Liver (tissue), 8 donors: ENCODE measurements at regions not wholly inside any gene's neighbourhood (a gene's known extent, or its start where the extent isn't known, plus 50 kb on each side); places are given as distances from the start of the nearest gene placed in this dataset.

ENCODE experiments used
- DNase-seq: peaks from one replicate; pipeline ENCODE4 v3.0.0-alpha.2; 2017; ENCODE audit warnings: low spot score
- H3K27ac ChIP-seq, 2 donors: one replicate each; pipeline ENCODE4 v1.7.0; 2013; ENCODE audit warnings: inconsistent platforms in 2 of 2, low read length in 2 of 2, control low read depth in 1 of 2, low read depth in 1 of 2, mild to moderate bottlenecking in 1 of 2
- H3K27me3 ChIP-seq, 4 donors: one replicate each; pipeline versions ENCODE4 v1.6.1 to v1.7.0; 2013; ENCODE audit warnings: low read length in 3 of 4, inconsistent platforms in 1 of 4, mild to moderate bottlenecking in 1 of 4, moderate library complexity in 1 of 4; ENCODE audit not compliant: control insufficient read depth in 4 of 4, insufficient read depth in 4 of 4
- H3K36me3 ChIP-seq, 4 donors: one replicate each; pipeline versions ENCODE4 v1.6.1 to v1.7.0; 2013; ENCODE audit warnings: low read length in 3 of 4, mild to moderate bottlenecking in 3 of 4, low read depth in 1 of 4, moderate library complexity in 1 of 4; ENCODE audit not compliant: control insufficient read depth in 4 of 4, insufficient read depth in 3 of 4
- H3K4me1 ChIP-seq, 4 donors: one replicate each; pipeline versions ENCODE4 v1.6.1 to v1.7.0; 2013; ENCODE audit warnings: low read length in 3 of 4, mild to moderate bottlenecking in 3 of 4, moderate library complexity in 1 of 4; ENCODE audit not compliant: control insufficient read depth in 4 of 4, insufficient read depth in 4 of 4
- H3K4me3 ChIP-seq, 3 donors: one replicate each; pipeline versions ENCODE4 v1.6.1 to v1.7.0; 2013; ENCODE audit warnings: low read length in 3 of 3, control low read depth in 1 of 3, low read depth in 1 of 3, mild to moderate bottlenecking in 1 of 3
- H3K9ac ChIP-seq, 2 donors: one replicate each; pipeline ENCODE4 v1.7.0; 2013; ENCODE audit warnings: low read length in 2 of 2, mild to moderate bottlenecking in 2 of 2, moderate library complexity in 2 of 2, control low read depth in 1 of 2, low read depth in 1 of 2
- H3K9me3 ChIP-seq, 4 donors: one replicate each; pipeline versions ENCODE4 v1.6.1 to v1.7.0; 2013; ENCODE audit warnings: low read length in 3 of 4; ENCODE audit not compliant: control insufficient read depth in 4 of 4
- EGR1 ChIP-seq, 2 donors: IDR thresholded peaks; 2 replicates each; pipeline ENCODE4 v1.6.1; 2016 to 2018; ENCODE audit warnings: antibody characterized with exemption in 2 of 2, low read depth in 2 of 2
- FOXA1 ChIP-seq: IDR thresholded peaks from 2 replicates; pipeline ENCODE4 v1.6.1; 2016; ENCODE audit warnings: antibody characterized with exemption
- FOXA2 ChIP-seq: IDR thresholded peaks from 2 replicates; pipeline ENCODE4 v1.6.1; 2016; ENCODE audit warnings: antibody characterized with exemption
- HNF4A ChIP-seq, 2 donors: conservative IDR thresholded peaks; 2 replicates each; pipeline ENCODE4 v1.6.1; 2016; ENCODE audit warnings: antibody characterized with exemption in 2 of 2, mild to moderate bottlenecking in 2 of 2
- HNF4G ChIP-seq: IDR thresholded peaks from 2 replicates; pipeline ENCODE4 v1.6.1; 2016; ENCODE audit warnings: antibody characterized with exemption
- RAD21 ChIP-seq, 2 donors: IDR thresholded peaks; 2 replicates each; pipeline ENCODE4 v1.6.1; 2016; ENCODE audit warnings: antibody characterized with exemption in 2 of 2, mild to moderate bottlenecking in 2 of 2
- SP1 ChIP-seq: IDR thresholded peaks from 2 replicates; pipeline ENCODE4 v1.6.1; 2018; ENCODE audit warnings: antibody characterized with exemption, mild to moderate bottlenecking
- WGBS: extraction: QIAGEN DNeasy Blood & Tissue Kit; methylation state at CpG from one replicate; pipeline ENCODE4 v1.1.7; 2013; 5-methylcytosine and 5-hydroxymethylcytosine counted together
- TF ChIP-seq, protein P1 (sequence below): IDR thresholded peaks from 2 replicates; pipeline ENCODE4 v1.6.1; 2016; ENCODE audit warnings: antibody characterized with exemption, mild to moderate bottlenecking
- TF ChIP-seq, protein P2 (sequence below): fragments of 150-350 bp; IDR thresholded peaks from 2 replicates; pipeline ENCODE4 v1.5.1; 2017; ENCODE audit warnings: improper control_type of control experiment, low read depth, low read length; ENCODE audit not compliant: missing input control
- TF ChIP-seq, protein P3 (sequence below): IDR thresholded peaks from 2 replicates; pipeline ENCODE4 v1.6.1; 2016; ENCODE audit warnings: antibody characterized with exemption
- TF ChIP-seq, protein P4 (sequence below): IDR thresholded peaks from 2 replicates; pipeline ENCODE4 v1.6.1; 2016; ENCODE audit warnings: antibody characterized with exemption
- TF ChIP-seq, protein P5 (sequence below): IDR thresholded peaks from 2 replicates; pipeline ENCODE4 v1.6.1; 2016; ENCODE audit warnings: antibody characterized with exemption
- donor health status: healthy.
- donor health status: healthy.
- donor health status: healthy.
- donor health status: healthy.
- donor health status: healthy.

DNA sequence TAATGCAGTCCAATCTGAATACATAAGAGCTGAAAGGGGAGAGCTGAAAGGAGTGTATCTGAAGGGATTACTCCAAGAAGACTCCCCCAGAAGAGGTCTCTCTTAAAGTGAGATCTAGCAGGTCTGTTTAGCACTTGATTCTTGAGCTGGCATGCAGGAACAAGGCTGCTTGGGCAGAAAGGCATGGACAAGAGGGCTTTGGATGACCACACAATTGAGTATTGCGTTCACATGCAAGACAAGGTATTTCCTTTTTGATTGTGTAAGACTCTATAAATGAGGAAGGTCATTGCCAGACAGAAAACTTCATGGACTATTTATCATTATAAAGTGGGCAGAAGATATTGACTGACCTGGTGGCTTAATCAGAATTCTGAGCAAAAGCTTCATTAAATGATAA lies 145.5 kb upstream of the AFF2 start:
- WGBS: 59% methylated on average over 1 of the region's 1 CpG
- Histone ChIP-seq H3K4me1 (no peaks in the 10 kb centered on the region), H3K4me3 (no peak overlapping the region), H3K36me3 (no peaks in the 10 kb centered on the region), H3K27ac (no peak overlapping the region), H3K9me3 (no peaks in the 10 kb centered on the region), H3K27me3 (no peaks in the 10 kb centered on the region), H3K9ac (no peak overlapping the region)
- TF ChIP-seq, protein P1, sequence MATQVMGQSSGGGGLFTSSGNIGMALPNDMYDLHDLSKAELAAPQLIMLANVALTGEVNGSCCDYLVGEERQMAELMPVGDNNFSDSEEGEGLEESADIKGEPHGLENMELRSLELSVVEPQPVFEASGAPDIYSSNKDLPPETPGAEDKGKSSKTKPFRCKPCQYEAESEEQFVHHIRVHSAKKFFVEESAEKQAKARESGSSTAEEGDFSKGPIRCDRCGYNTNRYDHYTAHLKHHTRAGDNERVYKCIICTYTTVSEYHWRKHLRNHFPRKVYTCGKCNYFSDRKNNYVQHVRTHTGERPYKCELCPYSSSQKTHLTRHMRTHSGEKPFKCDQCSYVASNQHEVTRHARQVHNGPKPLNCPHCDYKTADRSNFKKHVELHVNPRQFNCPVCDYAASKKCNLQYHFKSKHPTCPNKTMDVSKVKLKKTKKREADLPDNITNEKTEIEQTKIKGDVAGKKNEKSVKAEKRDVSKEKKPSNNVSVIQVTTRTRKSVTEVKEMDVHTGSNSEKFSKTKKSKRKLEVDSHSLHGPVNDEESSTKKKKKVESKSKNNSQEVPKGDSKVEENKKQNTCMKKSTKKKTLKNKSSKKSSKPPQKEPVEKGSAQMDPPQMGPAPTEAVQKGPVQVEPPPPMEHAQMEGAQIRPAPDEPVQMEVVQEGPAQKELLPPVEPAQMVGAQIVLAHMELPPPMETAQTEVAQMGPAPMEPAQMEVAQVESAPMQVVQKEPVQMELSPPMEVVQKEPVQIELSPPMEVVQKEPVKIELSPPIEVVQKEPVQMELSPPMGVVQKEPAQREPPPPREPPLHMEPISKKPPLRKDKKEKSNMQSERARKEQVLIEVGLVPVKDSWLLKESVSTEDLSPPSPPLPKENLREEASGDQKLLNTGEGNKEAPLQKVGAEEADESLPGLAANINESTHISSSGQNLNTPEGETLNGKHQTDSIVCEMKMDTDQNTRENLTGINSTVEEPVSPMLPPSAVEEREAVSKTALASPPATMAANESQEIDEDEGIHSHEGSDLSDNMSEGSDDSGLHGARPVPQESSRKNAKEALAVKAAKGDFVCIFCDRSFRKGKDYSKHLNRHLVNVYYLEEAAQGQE: no peak
- TF ChIP-seq EGR1 (IDR thresholded peaks at IDR 0.05; ENCODE audit: low read depth in 2 of 2) (no peak), RAD21 (IDR thresholded peaks at IDR 0.05) (no peak)
- TF ChIP-seq, protein P2, sequence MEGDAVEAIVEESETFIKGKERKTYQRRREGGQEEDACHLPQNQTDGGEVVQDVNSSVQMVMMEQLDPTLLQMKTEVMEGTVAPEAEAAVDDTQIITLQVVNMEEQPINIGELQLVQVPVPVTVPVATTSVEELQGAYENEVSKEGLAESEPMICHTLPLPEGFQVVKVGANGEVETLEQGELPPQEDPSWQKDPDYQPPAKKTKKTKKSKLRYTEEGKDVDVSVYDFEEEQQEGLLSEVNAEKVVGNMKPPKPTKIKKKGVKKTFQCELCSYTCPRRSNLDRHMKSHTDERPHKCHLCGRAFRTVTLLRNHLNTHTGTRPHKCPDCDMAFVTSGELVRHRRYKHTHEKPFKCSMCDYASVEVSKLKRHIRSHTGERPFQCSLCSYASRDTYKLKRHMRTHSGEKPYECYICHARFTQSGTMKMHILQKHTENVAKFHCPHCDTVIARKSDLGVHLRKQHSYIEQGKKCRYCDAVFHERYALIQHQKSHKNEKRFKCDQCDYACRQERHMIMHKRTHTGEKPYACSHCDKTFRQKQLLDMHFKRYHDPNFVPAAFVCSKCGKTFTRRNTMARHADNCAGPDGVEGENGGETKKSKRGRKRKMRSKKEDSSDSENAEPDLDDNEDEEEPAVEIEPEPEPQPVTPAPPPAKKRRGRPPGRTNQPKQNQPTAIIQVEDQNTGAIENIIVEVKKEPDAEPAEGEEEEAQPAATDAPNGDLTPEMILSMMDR: no peak
- TF ChIP-seq, protein P3, sequence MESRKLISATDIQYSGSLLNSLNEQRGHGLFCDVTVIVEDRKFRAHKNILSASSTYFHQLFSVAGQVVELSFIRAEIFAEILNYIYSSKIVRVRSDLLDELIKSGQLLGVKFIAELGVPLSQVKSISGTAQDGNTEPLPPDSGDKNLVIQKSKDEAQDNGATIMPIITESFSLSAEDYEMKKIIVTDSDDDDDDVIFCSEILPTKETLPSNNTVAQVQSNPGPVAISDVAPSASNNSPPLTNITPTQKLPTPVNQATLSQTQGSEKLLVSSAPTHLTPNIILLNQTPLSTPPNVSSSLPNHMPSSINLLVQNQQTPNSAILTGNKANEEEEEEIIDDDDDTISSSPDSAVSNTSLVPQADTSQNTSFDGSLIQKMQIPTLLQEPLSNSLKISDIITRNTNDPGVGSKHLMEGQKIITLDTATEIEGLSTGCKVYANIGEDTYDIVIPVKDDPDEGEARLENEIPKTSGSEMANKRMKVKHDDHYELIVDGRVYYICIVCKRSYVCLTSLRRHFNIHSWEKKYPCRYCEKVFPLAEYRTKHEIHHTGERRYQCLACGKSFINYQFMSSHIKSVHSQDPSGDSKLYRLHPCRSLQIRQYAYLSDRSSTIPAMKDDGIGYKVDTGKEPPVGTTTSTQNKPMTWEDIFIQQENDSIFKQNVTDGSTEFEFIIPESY: no peak
- DNase-seq: no peak

DNA sequence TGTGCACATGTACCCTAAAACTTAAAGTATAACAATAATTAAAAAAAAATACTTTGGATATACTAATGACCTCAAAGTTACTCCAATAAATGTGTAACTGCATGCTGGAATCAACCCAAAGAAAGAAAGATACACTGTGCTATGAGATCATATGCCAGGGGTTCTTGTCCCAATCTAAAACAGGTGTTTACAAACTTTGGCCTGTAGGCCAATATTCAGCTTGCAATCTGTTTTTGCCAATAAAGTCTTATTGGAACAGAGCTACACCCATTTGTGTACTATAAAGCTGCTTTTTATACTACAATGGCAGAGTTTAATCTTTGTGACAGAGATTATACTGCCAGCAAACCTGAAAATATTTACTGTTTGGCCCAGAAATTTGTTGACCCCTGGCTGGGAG lies 138.8 kb upstream of the AFF2 start:
- TF ChIP-seq FOXA2 (no peak), HNF4A (conservative IDR thresholded peaks at IDR 0.05) (peak; percentile 41 to 53)
- H3K9ac ChIP-seq: no peak overlapping the region
- no peak overlapping the region for H3K27ac ChIP-seq
- H3K27me3 ChIP-seq: no peaks in the 10 kb centered on the region
- H3K36me3 ChIP-seq: no peaks in the 10 kb centered on the region
- no peaks in the 10 kb centered on the region for H3K9me3 ChIP-seq
- peaks cover 3 to 11% (median 4%) of the 10 kb centered on the region in 4 donors for H3K4me1 ChIP-seq
- no peak for DNase-seq
- no peak overlapping the region for H3K4me3 ChIP-seq

DNA sequence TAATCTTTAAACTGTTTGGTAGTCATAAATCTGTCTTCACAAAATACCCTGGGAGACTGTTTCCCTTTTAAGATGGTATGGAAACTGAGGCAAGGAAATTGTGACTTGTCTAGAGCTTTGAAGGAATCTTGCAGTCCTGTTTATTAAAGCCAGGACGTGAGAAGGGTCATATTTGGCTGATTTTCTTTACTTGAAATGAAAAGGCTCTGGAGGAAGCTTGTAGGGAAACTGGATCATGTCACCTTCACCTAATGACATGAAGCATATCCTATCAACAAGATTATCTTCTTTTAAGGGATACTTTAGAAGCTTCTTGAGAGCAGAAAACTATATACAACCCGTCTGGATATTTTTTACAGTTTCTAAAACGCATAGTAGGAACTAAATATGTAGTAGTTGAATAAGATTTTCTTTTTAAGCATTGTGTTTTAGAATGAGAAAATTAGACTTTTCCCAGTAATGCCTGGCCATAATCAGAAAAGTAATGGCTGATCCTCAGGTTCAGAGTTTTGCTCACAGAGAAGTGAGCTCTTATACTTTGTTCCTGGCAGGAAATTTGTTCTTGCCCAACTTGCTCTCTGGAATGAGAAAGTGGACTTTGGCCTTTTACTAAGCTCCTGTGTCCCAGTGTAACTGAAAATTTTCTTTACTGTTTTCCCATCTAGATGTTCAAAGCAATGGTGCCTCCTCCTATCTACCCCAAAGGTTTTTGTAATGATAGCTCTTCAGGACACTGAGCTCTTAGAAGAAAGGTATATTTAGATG lies 136.8 kb upstream of the AFF2 start:
- Histone ChIP-seq H3K27ac (no peak overlapping the region), H3K4me1 (peaks cover 3 to 11% (median 4%) of the 10 kb centered on the region in 4 donors), H3K9me3 (no peaks in the 10 kb centered on the region), H3K4me3 (no peak overlapping the region), H3K27me3 (peaks cover 0 to 3% (median 0%) of the 10 kb centered on the region in 4 donors), H3K9ac (no peak overlapping the region), H3K36me3 (no peaks in the 10 kb centered on the region)
- WGBS: 63% methylated on average over 3 of the region's 3 CpGs
- no peak for DNase-seq
- TF ChIP-seq HNF4G: peak; percentile 97
- no peak for TF ChIP-seq FOXA2
- no peak for TF ChIP-seq EGR1 (IDR thresholded peaks at IDR 0.05; ENCODE audit: low read depth in 2 of 2)
- TF ChIP-seq, protein P4, sequence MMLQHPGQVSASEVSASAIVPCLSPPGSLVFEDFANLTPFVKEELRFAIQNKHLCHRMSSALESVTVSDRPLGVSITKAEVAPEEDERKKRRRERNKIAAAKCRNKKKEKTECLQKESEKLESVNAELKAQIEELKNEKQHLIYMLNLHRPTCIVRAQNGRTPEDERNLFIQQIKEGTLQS: no peak
- TF ChIP-seq, protein P3: no peak
- TF ChIP-seq FOXA1: no peak
- TF ChIP-seq SP1: peak; percentile 90
- peak; percentile 19 to 36 for TF ChIP-seq RAD21 (IDR thresholded peaks at IDR 0.05)
- TF ChIP-seq, protein P5, sequence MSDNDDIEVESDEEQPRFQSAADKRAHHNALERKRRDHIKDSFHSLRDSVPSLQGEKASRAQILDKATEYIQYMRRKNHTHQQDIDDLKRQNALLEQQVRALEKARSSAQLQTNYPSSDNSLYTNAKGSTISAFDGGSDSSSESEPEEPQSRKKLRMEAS: no peak
- TF ChIP-seq, protein P2: no peak
- peak; percentile 97 to 99 for TF ChIP-seq HNF4A (conservative IDR thresholded peaks at IDR 0.05)
